ENCODE measurements at regions not wholly inside any gene's neighbourhood (a gene's known extent, or its start where the extent isn't known, plus 50 kb on each side); places are given as distances from the start of the nearest gene placed in this dataset.

GRCh38 chr4:138542191-138542776 is 300.1 kb upstream of the SLC7A11 start:
- no peak for FAIRE-seq
- DNase-seq (ENCODE audit: low spot score in 2 of 2): no peak

DNA sequence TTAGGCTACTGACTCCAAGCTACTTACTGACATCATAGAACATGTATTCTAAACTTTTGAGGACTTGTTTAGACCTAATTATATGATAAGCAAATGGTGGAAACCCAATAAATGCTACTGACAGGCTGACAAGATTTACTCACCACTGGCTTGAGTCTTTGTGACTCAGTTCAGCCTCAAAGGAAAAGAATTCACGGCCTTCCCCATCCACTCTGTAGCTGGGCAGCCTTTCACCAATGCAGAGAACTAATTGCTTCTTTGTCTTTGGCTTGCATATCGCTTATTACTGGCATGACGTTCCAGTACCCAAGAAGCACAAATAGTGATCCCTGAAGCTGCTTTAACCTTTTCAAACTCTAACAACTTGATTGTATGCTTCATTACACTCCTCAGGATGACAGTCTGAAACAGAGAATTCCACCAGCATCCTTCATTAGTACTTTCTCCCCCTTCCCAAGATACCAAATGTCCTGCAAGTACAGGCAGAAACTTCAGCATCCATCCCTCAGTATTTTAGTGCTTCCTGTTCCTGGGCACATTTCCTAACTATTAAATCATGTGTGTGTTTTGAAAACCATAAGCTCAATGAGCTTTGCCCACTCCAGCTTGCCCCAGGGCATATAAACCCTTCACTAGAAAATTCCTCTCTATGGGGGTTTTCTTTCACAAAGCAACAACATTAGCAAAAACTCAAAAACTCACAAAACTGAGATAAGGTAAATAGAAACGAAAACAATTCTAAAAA is 298.1 kb upstream of the SLC7A11 start:
- no peak for FAIRE-seq

GRCh38 chr4:138538743-138539142 is 296.6 kb upstream of the SLC7A11 start:
- FAIRE-seq: no peak
- no peak for DNase-seq (ENCODE audit: low spot score in 2 of 2)

More for the DNA sequence above, 298.1 kb upstream of the SLC7A11 start:
- DNase-seq (ENCODE audit: low spot score in 2 of 2): no peak

DNA sequence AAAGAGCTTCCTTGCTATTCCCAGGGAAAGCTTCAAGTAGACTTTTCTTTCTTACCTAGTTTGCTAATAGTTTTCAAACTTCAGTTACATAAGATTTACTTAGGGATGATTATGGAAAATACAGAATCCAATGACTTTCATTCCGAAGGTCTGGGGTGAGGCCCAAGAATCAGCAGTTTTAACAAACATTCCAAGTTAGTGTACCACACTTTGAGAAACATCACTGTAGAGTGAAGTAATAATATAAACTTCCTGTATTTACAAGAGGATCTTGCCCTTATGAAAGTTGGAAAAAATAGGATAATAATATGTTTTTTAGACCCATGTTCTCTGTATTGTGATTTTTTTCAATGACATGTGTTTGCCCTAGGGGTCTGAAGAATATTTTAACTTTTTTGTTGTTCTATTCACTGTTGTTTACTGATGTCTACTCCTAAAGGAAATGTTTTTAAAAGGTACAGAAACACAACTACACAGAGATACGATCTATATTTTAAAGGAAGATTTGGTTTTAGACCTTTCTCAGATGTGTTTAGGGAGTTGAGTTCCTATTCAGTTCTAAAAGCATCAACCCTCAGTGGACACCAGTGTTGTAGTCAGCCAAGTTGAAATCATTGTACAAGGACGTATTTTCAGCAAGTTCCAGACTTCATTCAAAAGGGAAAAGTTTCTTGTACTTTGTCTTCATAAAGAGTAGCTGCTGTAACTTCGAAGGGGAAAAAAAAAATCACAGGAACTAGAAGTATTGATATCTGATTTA is 295.8 kb upstream of the SLC7A11 start:
- DNase-seq (ENCODE audit: low spot score in 2 of 2) (no peak), FAIRE-seq (no peak)

DNA sequence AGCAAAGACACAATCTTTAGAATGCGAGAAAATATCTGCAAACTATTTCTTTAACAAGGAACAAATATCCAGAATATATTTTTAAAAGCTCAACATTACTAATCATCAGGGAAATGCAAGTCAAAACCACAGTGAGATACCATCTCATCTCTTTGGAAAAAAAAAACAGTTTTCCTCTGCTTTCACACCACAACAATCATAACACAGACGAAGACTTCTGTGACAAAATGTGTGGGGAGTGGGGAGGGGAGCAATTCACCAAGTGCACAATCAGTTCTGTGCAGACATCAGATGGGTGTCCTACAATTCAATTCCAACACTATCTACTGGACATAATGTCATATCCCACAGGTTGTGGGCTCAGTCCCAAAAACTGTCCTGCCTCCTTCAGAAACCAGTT is 293.2 kb upstream of the SLC7A11 start:
- no peak for FAIRE-seq
- no peak for DNase-seq (ENCODE audit: low spot score in 2 of 2)

DNA sequence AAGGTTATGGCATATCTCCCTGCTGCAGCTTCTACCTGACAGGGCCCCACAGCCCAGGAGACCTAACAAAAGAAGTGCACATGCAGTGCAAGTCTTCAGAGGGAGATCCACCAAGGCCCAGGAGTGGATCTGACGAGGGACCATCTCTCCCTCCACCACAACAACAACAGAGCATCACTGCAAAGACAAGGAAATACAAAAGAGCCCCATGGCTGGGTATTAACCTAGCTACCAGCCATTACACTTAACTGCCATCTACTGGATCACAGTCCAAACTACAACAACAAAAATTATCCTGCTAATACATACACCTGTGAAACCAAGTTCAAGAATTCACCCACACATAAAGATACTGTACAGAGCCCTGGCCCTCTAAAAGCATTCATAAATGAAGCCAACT is 280.2 kb upstream of the SLC7A11 start:
- DNase-seq (ENCODE audit: low spot score in 2 of 2): no peak
- FAIRE-seq: no peak

GRCh38 chr4:138521809-138522208 is 279.7 kb upstream of the SLC7A11 start:
- no peak for DNase-seq (ENCODE audit: low spot score in 2 of 2)
- no peak for FAIRE-seq

- FAIRE-seq (no peak), DNase-seq (ENCODE audit: low spot score in 2 of 2) (no peak)
Observed at GRCh38 chr4:138519436-138519835, 277.3 kb upstream of the SLC7A11 start.

DNA sequence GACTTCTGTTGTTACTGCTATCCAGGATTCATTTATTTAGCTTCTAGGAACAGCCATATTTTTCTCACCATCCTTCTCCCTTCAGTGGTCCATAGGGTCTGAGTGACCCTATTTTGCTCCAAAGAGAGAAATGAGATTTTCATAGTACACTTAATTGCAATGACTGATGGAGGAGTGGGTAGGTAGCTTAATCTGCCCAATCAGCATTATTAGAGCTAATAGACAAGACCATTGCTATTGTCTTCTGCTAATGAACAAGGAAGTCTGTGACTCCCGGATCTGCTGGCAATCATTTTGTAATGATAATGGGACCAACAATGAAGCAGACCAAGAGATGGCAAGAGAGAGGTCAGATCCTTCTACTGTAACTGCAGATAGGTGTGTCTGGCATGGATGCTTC is 271.4 kb upstream of the SLC7A11 start:
- FAIRE-seq: no peak

GRCh38 chr4:138512756-138513155 is 270.6 kb upstream of the SLC7A11 start:
- FAIRE-seq: no peak
- no peak for DNase-seq (ENCODE audit: low spot score in 2 of 2)

More for the DNA sequence above, 271.4 kb upstream of the SLC7A11 start:
- no peak for DNase-seq (ENCODE audit: low spot score in 2 of 2)

- no peak for DNase-seq (ENCODE audit: low spot score in 2 of 2)
- no peak for FAIRE-seq
Observed at GRCh38 chr4:138510053-138510452, 267.9 kb upstream of the SLC7A11 start.

- FAIRE-seq: no peak
- DNase-seq (ENCODE audit: low spot score in 2 of 2): no peak
Observed at GRCh38 chr4:138509346-138509745, 267.2 kb upstream of the SLC7A11 start.

DNA sequence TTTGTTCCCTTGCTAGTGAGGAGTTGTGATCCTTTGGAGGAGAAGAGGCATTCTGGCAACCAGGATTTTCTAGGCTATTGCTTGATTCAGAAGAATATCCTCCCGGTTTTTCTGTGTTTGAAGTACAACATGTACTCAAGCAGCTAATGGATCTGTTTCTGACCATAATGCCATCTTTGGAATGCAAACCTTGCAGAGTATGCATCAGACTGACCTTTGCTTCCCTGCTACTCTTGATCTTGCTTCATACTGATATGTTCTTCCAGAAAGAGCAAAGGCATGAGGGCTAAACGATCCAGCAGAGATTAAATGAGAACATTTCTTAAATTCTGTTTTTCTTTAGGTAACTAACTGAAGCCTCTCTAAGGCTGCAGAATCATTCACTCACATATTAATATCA is 265.4 kb upstream of the SLC7A11 start:
- FAIRE-seq: no peak
- DNase-seq (ENCODE audit: low spot score in 2 of 2): no peak

DNA sequence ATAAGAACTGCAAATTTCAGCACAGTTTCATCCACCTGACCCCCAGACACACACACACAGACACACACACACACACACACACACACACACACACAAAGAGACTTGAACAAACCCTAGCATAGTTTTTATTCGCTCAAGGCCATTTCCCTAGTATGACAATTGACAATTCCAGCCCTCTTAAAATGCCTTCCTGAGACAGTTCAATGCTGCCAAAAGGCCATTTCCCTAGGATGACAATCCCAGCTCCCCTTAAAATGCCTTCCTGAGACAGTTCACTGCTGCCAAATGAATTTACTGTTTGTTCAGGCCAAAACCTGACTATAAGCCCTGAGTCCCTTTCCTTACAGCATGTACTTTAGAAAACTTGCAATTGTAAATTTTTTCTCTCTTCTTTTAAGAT is 259.5 kb upstream of the SLC7A11 start:
- FAIRE-seq (no peak), DNase-seq (ENCODE audit: low spot score in 2 of 2) (no peak)

- DNase-seq (ENCODE audit: low spot score in 2 of 2) (no peak), FAIRE-seq (no peak)
Observed at GRCh38 chr4:138500869-138501268, 258.7 kb upstream of the SLC7A11 start.

GRCh38 chr4:138499627-138500026 is 257.5 kb upstream of the SLC7A11 start:
- FAIRE-seq (no peak), DNase-seq (ENCODE audit: low spot score in 2 of 2) (no peak)

DNA sequence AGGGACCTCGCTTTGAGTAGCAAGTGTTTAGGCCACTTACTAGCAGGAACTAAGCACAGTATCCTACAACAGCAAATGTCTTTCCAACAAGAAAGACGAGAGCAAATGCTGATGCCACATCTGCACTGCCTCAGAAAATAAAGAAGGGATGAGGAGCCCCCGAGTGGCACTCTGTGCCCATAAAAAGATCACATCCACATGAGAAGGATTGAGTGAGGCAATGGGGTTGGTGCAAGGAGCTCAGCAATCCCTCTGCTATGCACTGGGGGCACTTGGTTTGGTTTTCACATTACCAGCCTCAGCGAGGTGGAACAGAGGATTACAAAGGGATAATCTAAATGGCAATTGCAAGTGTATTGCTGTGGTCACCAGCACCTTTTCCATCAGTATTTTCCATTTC is 252.8 kb upstream of the SLC7A11 start:
- FAIRE-seq (no peak), DNase-seq (ENCODE audit: low spot score in 2 of 2) (peak in 1 of 2 donors; percentile 3)

GRCh38 chr4:138494116-138494515 is 252.0 kb upstream of the SLC7A11 start:
- DNase-seq (ENCODE audit: low spot score in 2 of 2) (no peak), FAIRE-seq (no peak)

GRCh38 chr4:138492176-138492575 is 250.0 kb upstream of the SLC7A11 start:
- DNase-seq (ENCODE audit: low spot score in 2 of 2): no peak
- no peak for FAIRE-seq

GRCh38 chr4:138488533-138488932 is 246.4 kb upstream of the SLC7A11 start:
- no peak for DNase-seq (ENCODE audit: low spot score in 2 of 2)
- FAIRE-seq: no peak

GRCh38 chr4:138487670-138488069 is 245.5 kb upstream of the SLC7A11 start:
- FAIRE-seq: no peak
- DNase-seq (ENCODE audit: low spot score in 2 of 2): no peak

- DNase-seq (ENCODE audit: low spot score in 2 of 2) (no peak), FAIRE-seq (no peak)
Observed at GRCh38 chr4:138487230-138487629, 245.1 kb upstream of the SLC7A11 start.
